ENCODE measurements at regions not wholly inside any gene's neighbourhood (a gene's known extent, or its start where the extent isn't known, plus 50 kb on each side); places are given as distances from the start of the nearest gene placed in this dataset.

DNA sequence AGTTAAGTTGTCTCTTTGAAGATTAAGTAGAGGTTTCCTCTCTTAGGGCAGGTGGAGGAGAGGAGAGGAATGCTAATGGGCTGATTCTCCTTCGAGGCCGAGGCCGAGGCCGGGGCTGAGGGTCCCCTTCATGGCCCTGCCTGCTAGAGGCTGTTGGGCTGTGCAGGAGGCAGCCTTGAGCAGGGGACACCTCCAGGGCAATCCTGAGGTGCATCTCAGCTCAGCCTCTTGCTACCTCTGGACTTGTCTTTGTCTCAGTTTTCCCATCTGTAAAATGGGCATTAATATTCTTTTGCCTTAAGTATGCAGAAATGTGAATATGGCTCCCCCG is 97.7 kb upstream of the PRR20G start:
- no peaks in the 10 kb centered on the region for H3K9me3 ChIP-seq (ENCODE audit: control insufficient read depth, low read depth, low read length)
- no peak overlapping the region for H2BK5ac ChIP-seq (ENCODE audit: insufficient read length, low read length)
- Mint-ChIP-seq H3K4me3 (no peak overlapping the region), H3K27ac (no peak overlapping the region), H3K4me1 (peaks cover 4 to 5% of the 10 kb centered on the region in 2 experiments; a peak in 2 of 4 replicates), H3K27me3 (ENCODE audit: low read depth) (peaks cover 11% of the 10 kb centered on the region), H3K9me3 (peaks cover 5 to 10% of the 10 kb centered on the region in 2 experiments; a peak in 2 of 5 replicates), H3K36me3 (ENCODE audit: insufficient read depth in 1 of 3, low read depth in 3 of 3) (no peaks in the 10 kb centered on the region; a peak in 2 of 7 replicates)
- no peak overlapping the region for H3T11ph ChIP-seq (ENCODE audit: low read length)
- H3K27me3 ChIP-seq (ENCODE audit: insufficient read depth, low read length), result no peaks in the 10 kb centered on the region
- no peak overlapping the region for H4K91ac ChIP-seq (ENCODE audit: insufficient read length, low read depth, low read length)
- no peak for DNase-seq
- H3K14ac ChIP-seq (ENCODE audit: insufficient read depth, low read length), result no peak overlapping the region
- H3K23ac ChIP-seq (ENCODE audit: insufficient read length, low read depth, low read length), result no peak overlapping the region
- no peak overlapping the region for H3K9ac ChIP-seq (ENCODE audit: extremely low read depth, insufficient read length, low read length)
- H3K23me2 ChIP-seq (ENCODE audit: insufficient read length, low read depth, low read length, poor library complexity, severe bottlenecking), result no peaks in the 10 kb centered on the region
- H4K20me1 ChIP-seq (ENCODE audit: control insufficient read depth, insufficient read depth, insufficient read length), result no peaks in the 10 kb centered on the region
- no peak overlapping the region for H2BK15ac ChIP-seq (ENCODE audit: low read depth, low read length)
- H3K79me2 ChIP-seq (ENCODE audit: insufficient read depth, low read length), result no peaks in the 10 kb centered on the region
- no peaks in the 10 kb centered on the region for H3K79me1 ChIP-seq (ENCODE audit: insufficient read depth, low read depth, low read length, poor library complexity, severe bottlenecking)
- no peak overlapping the region for H3K18ac ChIP-seq (ENCODE audit: insufficient read length, low read depth, low read length)
- no peak overlapping the region for H2AK5ac ChIP-seq (ENCODE audit: insufficient read length, low read length)
- H3K4me2 ChIP-seq (ENCODE audit: insufficient read depth, insufficient read length, low read length), result no peak overlapping the region
- no peaks in the 10 kb centered on the region; the same call in 1 of the 2 replicates for H3K4me1 ChIP-seq (ENCODE audit: insufficient read depth, low read length)
- H2AFZ ChIP-seq (ENCODE audit: low read length), result no peak overlapping the region
- no peak overlapping the region for H3K56ac ChIP-seq (ENCODE audit: insufficient read length, low read depth, low read length)
- H3K27ac ChIP-seq (ENCODE audit: insufficient read length, low read depth, low read length), result no peak overlapping the region
- H2BK120ac ChIP-seq (ENCODE audit: low read depth, low read length, poor library complexity, severe bottlenecking), result no peak overlapping the region
- WGBS (ENCODE audit: extremely low coverage, insufficient read length, low lambda C conversion rate), result no CpG with 5 or more reads among the region's 5 CpGs
- H4K8ac ChIP-seq (replicated peaks; ENCODE audit: insufficient read length, low read depth, low read length), result no peak overlapping the region
- no peak overlapping the region for H3K4ac ChIP-seq (ENCODE audit: low read depth, low read length)
- no peak overlapping the region for H4K5ac ChIP-seq (ENCODE audit: insufficient read length, low read depth, low read length)
- TF ChIP-seq, protein P1, sequence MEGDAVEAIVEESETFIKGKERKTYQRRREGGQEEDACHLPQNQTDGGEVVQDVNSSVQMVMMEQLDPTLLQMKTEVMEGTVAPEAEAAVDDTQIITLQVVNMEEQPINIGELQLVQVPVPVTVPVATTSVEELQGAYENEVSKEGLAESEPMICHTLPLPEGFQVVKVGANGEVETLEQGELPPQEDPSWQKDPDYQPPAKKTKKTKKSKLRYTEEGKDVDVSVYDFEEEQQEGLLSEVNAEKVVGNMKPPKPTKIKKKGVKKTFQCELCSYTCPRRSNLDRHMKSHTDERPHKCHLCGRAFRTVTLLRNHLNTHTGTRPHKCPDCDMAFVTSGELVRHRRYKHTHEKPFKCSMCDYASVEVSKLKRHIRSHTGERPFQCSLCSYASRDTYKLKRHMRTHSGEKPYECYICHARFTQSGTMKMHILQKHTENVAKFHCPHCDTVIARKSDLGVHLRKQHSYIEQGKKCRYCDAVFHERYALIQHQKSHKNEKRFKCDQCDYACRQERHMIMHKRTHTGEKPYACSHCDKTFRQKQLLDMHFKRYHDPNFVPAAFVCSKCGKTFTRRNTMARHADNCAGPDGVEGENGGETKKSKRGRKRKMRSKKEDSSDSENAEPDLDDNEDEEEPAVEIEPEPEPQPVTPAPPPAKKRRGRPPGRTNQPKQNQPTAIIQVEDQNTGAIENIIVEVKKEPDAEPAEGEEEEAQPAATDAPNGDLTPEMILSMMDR (conservative IDR thresholded peaks at IDR 0.05), result no peak
- H2BK20ac ChIP-seq (ENCODE audit: low read depth, low read length, poor library complexity, severe bottlenecking), result no peak overlapping the region
- no peak overlapping the region for H2BK12ac ChIP-seq (ENCODE audit: insufficient read length, low read depth, low read length)
